NCI-H187 (cell line): ENCODE measurements at regions not wholly inside any gene's neighbourhood (a gene's known extent, or its start where the extent isn't known, plus 50 kb on each side); places are given as distances from the start of the nearest gene placed in this dataset.
A peak's percentile ranks its signal among the peaks of the same experiment; 100 is the strongest.
"Not testable (repeated sequence)": the region's sequence is repeated elsewhere in the genome, so short reads cannot be mapped to it uniquely, and the experiment has no call there.

ENCODE experiments used
- DNase-seq, 2 experiments: peaks; one replicate each; lab custom pipeline; 2025; lab: John Stamatoyannopoulos, UW

DNA sequence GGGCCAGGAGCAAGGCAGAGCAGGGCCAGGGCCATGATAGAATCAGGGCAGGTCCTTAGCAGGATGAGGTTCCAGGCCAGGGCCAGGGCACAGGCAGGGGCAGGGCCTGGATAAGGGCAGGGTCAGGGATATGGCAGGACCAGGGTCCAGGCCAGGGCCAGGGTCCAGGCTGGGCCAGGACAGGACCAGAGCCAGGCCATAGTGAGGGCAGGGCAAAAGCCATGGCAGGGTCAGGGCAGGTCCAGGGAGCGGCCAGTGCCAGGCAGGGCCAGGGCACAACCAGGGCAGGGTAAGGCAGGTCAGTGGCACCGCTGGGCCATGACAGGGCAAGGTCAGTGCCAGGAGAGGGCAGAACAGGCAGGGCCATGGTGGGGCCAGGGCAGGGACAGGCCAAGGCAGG is 152.2 kb downstream of the LIPI start:
- DNase-seq: no peak

DNA sequence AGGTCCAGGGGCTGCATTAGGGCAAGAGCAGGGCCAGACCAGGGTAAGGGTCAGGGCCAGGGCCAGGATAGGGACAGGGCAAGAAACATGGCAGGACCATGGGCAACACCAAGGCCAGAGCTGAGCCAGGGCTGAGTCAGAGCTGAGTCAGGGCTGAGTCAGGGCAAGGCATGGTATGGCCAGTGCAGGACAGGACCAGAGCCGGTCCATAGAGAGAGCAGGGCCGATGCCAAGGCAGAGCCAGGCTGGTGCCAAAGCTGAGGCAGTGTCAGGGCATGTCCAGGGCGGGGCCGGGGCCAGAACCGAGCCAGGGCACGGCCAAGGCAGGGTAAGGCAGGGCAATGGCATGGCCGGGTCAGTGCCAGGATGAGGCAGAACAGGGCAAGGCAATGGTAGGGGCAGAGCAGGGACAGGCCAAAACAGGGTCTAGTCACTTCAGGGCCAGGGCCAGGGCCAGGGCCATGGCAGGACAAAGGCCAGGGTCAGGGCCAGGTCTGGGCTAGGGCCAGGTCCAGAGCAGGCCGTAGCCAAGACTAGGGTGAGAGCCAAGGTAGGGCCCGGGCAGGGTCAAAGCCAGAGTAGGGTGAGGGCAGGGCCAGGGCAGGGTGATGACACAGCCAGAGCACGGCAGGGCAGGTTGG is 152.8 kb downstream of the LIPI start:
- not testable (repeated sequence) for DNase-seq

DNA sequence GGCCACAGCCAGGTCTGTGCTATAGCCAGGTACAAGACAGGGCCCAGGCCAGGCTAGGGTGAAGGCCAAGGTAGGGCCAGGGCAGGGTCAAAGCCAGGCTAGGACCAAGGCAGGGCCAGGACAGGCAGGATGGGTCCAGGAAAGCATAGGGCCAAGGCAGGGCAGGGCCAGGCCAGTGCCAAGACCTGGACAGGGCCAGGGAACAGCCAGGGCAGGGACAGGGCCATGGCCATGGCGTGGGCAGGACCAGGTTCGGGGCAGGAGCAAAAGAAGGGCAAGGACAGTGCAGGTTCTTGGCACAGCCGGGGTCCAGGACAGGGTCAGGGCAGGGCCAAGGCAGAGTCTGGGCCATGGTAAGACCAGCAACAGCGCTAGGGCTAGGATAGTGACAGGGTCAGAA is 153.4 kb downstream of the LIPI start:
- DNase-seq: no peak

DNA sequence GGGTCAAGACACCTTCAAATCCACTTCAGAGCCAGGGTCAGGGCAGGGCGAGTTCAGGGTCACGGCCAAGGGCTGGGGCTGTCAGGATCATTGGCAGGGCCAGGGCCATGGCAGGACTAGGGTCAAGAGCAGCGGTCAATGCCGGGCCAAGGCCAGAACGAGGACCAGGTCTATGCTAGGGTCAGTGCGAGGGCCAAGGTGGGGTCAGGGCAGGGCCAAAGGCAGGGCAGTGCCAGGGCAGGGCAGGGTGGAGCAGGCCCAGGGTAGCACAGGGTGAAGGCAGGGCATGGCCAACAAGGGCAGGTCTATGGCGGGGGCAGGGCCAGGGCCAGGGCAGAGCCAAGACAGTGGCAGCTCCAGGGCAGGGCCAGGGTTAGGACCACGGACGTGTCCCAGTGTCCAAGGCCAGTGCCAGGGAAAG is 154.0 kb downstream of the LIPI start:
- DNase-seq: no peak

DNA sequence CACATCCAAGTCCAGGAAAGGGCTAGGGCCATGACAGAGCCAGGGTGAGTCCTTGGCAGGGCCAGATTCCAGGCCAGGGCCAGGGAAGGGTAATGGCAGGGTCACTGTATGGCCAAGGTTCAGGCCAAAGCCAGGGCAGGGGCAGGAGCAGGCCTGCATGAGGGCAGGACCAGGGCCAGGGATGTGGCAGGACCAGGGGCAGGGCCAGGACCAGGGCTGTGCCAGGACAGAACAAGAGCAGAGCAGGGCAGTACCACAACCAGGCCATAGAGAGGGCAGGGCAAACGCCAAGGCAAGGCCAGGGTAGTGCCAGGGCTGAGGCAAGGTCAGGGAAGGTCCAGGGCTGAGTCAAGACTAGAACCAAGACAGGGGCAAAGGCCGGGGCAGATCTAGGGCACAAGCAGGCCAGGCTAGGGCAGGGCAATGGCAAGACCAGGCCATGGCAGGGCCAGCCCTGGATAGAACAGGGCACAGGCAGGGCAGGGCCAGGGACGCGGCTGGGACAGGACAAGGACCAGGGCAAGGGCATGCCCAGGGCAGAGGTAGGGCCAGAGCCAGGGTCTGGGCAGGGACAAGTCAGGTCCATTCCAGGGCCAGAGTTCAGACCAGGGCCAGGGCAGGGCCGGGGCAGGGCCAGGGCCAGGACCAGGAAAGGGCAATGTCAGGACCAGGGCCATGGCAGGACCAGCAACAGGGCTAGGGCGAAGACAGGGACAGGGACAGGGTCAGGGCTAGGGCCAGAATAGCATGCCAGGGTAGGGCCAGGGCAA is 154.8 kb downstream of the LIPI start:
- not testable (repeated sequence) for DNase-seq

DNA sequence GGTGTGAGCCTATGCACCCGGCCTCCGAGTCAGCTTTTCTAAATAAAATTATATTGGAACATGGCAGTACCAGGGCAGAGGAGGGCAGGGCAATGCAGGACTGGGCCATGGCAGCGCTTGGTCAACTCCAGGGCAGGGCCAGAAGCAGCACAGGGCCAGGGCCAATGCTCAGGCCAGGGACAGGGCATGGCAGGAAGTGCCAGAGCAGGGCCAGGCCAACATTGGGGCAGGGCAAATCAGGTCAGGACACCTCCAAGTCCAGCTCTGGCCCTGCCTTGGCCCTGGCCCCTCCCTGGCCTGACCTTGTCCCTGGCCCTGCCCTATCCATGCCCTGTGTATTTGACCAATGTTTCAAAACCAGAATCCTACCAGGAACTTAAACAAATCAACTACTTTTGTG is 156.1 kb downstream of the LIPI start:
- DNase-seq: no peak

DNA sequence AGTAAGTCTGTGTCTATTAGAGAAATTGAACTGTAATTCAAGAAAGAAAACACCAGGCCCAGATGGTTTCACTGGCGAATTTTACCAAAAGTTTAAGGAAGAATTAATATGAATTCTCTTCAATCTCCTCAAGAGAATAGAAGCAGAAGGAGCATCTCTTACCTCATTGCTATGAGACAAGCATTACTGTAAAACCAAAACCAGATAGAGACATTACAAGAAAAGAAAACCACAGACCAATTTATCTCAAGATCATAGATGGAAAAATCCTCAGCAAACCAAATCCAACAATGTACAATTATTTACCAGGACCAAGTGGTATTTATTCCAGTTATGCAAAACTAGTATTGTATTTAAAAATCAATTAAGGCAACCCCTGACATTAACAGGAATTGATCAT is 160.6 kb downstream of the LIPI start:
- no peak for DNase-seq

DNA sequence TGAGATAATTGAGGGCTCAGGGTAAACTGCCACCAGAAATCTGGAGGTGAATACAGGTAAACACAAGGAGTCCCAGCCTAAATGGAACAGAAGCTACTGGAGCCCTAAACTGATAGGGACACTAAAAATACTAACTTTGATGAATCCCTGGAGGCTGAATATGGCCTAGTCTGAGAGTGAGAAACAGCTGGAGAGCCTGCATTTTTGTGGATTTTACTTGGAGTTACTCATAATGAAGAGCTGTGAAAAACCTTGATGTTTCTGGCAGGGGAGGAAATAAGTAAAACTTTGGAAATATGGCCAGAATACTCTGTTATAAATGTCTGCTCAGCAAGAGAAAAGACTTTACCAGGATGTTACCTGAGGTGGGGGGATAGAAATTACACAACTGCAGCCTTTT is 164.4 kb downstream of the LIPI start:
- DNase-seq: no peak

DNA sequence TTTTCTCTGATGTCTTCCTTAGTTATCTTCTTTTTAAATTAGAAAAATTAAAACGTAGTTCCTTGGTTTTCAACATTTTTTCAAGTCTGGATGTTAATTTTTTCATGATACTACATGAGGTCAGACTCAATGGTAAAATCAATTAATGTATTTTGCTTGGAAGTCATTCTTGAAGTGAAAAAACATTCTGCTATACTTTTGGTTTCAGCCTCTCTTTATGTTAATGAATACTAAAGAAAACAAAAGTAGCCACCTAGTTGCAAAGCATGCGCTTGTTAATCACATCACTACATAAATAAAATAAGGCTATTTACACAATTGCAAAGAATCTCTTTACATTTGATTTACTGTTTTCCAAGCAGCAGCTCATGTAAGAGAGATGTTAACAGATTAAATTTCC is 170.4 kb downstream of the LIPI start:
- no peak for DNase-seq

DNA sequence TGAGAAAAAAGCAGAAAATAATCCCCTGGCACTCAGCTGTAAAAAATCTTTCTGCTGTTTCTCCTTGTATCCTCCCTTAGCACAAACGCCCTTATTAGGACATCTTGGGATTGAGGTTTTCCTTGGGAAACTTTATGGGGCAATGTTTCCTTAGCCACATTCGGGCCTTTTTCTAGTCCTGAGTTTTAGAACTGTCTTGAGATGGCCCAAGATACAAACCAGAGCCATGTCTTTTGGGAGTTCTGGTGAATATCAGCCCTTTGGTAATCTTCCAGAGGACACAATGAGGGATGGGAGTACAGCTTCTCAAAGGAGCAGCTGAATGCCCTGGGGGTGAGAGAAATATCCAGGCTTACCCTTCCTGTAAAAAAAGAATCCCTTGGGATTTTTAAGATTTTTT is 182.1 kb downstream of the LIPI start:
- DNase-seq: not testable (repeated sequence)

DNA sequence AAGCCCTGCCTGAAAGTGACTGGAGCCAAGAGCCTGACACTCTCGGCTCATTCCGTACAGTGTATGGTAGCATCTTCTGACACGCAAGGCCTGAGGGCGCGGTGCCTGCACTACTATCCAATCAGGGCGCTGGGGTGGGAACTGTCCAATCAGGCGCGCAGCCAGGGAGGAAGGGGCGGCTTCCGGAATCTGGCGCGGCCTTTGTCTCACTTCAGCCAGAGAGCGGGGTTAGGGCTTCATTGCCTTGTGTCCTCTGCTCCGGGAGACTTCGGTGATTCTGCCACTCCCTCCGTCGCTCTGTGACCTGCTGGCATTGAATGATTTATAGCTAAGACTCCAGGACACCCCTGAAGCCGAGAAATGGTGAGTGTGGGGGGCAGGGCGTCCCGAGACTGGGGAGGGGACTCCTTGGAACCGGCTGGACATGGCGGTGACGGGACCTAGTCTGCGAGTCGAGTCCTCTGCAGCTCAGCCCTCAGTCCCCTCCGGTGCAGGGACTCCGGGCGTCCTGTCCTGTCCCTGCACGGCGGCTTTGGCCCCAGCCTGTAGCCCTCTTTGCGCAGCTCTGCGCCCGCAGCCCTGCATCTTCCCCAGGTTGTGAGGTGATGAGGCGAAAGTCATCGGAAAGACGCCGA is 183.4 kb downstream of the LIPI start:
- peak; percentile 66 to 84 for DNase-seq

DNA sequence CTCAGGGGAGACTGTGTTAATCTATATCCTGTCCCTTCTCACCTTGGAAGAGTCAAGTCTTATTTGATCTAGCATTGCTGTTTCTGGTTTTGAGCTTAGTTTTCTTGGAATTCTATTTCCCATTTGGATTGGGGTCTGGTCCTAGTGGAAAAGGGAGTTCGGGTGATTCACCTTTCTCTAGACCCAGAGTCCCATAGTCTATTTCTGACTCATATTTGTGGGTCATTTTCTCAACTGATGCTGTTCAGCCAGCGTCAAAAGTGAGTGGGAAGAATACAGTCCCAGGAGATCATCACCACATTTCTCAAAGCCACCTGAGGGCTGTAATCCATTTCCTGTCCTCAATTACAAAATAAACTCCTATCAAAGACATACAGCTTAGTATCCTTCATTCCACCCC is 190.6 kb downstream of the LIPI start:
- DNase-seq: not testable (repeated sequence)

DNA sequence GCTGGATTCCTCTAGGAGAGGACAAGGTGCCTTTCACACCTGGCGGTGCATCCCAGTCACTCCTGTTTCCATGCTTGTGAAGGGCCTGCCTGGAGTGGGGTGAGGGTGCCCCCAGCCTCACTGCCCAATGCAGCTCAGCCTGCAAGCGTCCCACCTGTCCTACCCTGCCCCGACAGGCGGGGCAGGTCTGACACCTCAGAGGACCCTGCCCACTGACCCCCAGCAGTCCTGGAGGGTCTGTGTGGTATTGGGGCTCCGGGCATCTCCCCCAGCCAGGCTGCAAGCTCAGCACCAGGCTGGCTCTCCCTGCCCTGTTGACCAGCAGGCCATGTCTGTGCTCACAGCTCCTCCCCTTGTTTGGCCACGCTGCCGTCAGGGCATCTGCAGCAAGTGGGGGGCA is 194.9 kb downstream of the LIPI start:
- DNase-seq: not testable (repeated sequence)

DNA sequence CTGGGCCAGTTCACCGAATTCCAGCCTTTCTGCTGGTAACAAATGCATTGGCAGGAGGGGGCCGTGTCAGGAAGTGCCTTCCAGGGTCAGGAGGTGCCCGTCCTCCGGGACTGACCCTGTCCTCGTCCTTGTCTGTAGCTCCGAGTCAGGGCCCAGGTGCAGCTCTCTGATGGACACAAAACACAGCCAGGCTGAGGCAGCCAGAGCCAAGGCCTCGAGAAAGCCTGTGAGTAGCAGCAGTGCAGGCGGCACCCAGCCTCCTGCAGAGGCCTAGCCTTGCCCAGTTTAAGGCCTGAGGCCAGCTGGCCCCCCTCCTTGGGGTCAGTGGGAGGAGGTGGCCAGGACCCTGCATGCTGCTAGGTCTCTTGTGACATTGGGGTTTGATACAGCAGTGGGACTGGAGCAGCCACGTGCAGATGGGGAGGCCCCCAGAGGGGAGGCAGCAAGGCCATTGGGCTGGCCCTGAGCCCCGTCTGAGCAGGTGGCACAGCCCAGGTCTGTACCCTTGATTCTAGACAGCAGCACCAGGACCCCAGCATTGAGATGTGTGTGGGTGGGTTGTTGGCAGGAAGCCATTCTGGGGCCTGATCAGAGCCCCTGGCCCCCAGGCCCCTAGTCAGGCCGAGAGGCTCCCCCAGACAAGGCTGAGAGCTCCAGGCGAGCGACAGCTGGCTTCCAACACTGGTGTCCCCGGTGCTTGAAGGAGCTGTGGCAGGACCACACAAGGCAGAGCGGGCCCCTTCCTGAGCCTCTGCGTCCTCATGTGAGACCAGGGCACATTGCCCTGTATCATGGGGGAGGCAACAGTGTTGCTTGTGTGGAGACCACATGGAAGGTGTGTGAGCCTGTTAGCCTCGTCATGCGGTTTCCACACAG is 196.9 kb downstream of the LIPI start:
- not testable (repeated sequence) for DNase-seq

DNA sequence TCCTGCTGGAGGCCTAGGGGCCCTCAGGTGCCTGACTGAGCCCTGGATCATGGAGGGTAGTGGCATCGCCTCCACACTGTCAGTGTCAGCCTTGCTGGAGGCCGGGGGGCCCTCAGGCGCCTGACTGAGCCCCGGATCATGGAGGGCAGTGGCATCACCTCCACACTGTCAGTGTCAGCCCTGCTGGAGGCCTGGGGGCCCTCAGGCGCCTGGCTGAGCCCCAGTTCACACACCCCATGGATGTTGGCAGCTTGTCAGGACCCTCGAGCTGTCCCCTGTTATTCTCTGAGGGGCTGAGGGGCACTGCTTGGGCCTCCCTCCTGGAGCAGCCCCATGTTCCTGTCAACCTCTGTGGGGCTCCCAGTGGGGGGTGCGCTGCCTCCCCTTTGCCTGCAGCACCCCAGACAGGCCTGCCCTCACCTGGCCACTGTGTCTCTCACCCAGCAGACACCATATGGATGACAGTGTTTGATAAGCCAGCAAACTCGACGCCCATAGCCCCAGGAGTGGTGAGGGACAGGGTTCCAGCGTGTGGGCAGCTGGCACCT is 197.6 kb downstream of the LIPI start:
- no peak for DNase-seq

DNA sequence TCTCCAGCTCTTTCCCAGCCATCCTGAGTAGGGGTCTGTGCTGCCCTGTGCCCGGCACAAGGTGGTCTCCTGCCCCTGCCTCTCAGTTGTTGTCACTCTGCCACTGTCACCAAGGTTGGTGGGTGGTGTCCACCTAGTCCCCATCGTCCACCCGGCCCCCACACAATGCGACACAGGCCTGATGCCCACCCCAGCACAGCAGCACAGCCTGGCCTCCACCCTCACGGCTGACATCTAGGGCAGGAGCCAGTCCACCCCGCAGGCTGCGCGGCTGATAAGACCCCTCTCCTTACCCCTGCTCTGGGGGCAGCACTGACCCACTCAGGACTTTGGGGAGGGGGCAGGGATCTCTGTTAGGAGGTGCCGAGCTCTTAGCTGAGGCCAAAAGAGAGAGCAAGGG is 198.3 kb downstream of the LIPI start:
- DNase-seq: no peak

DNA sequence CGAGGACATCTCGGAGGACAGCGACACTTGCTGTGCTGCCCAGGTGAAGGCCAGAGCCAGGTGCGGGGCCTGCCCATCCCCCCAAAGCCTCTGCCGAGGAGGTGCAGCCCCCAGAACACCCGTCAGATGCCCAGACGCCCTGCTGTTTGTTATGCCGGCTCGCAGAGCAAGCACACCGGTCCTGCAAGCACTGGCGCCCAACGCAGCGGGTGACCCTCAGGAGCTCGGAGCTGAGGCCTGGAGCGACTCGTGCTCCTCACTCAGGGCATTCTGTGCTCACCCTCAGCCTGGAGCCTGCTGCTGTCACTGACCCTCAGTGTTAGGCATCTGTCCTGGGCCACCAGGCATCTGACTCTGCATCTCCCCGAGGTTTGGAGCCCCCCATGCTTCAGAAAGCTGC is 199.0 kb downstream of the LIPI start:
- DNase-seq: not testable (repeated sequence)

DNA sequence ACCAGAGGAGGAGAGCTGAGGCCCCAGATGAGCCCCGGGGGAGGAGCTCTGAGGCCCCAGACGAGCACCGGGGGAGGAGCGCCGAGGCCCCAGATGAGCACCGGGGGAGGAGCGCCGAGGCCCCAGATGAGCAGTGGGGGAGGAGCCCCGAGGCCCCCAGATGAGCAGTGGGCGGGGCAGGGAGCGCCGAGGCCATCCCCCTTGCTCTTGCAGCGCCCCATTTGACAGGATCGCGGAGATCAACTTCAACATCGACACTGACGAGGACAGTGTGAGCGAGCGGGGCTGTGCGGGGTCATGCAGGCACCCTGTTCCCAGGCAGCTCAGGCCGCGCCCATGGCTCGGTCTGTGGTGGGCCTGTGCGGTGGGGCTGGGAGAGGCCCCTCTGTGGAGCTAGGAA is 199.6 kb downstream of the LIPI start:
- not testable (repeated sequence) for DNase-seq

DNA sequence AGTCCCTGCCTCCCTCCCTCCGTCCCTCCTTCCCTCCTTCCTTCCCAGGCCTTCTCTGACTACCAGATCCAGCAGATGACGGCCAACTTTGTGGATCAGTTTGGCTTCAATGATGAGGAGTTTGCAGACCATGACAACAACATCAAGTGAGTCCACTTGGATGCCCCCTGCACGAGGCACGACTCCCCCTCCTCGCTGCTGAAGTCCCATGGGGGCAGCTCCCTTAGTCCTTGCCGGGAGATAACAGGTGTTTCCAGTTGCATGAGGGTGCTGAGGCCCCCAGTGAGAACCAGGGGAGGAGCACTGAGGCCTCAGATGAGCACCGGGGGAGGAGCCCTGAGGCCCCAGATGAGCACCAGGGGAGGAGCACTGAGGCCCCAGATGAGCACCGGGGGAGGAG is 200.0 kb downstream of the LIPI start:
- no peak for DNase-seq

DNA sequence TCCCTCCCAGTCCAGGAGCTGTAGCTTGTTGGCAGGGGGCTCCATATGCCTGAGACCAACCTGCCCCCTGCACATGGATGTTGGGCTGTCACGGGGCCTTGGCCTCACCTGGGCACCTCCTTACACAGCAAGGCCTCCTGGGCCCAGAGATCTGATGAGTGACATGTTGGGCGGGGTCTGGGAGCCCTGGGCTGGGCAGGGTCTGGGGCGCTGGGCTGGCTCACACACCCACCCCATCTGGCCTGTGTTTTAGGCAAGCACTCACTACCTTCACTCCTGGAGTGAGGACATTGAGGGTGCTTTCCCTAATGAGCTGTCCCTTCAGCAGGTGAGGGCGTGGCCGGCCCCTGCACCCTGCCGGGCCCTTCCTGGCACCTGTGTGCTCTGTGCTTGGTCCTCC is 200.8 kb downstream of the LIPI start:
- DNase-seq: not testable (repeated sequence)

DNA sequence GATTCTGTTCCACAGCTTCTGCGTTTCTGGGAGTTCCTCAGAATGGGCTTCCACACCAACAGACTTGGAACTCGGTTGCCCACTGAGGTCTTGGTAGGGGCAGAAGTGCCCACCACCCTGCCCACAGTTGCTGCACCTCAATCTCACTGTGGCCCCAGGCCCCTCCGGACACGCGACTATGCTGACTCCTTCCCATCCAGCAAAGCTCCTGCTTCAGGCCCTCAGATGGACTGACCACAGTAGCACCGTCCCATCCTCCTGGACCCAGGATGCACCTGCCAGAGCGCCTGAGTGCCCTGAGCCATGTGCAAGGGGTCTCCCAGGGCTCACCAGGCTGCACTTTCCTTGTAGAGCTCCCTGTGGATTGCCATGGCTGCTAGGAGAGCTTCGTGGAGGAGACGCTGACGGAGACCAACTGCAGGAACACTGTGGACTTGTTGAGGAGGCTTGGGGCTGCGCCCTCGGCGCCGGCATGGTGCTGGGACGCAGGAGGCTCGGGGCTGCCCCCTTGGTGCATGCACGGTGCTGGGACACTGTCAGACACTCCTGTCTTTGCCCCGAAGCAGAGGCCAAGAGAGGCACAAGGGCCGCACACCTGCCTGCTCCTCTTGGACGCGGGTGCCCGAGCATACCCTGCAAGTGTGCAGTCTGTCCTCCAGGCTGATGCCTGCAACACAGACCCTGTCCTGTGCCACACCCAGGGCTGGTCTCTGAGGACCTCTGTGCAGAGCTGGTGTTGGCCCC is 201.3 kb downstream of the LIPI start:
- not testable (repeated sequence) for DNase-seq
